Right atrium auricular region (tissue), 2 donors: ENCODE measurements at regions not wholly inside any gene's neighbourhood (a gene's known extent, or its start where the extent isn't known, plus 50 kb on each side); places are given as distances from the start of the nearest gene placed in this dataset.

ENCODE experiments used
- DNase-seq: peaks from one replicate; pipeline ENCODE4 v3.0.0-alpha.2; 2019; ENCODE audit warnings: low spot score
- H3K27ac ChIP-seq, 2 donors: fragments of 200-600 bp; sonication (generic); 1 replicate in 1 of 2; 2 replicates in 1 of 2; pipeline ENCODE4 v1.5.1; 2016 to 2019
- H3K27me3 ChIP-seq, 2 donors: fragments of 200-600 bp; sonication (generic); one replicate each; pipeline versions ENCODE4 v1.5.1 to v1.6.0; 2017 to 2019
- H3K36me3 ChIP-seq: fragments of 200-600 bp; sonication (generic); one replicate; pipeline ENCODE4 v1.5.1; 2016
- H3K4me1 ChIP-seq, 2 donors: fragments of 200-600 bp; sonication (generic); one replicate each; pipeline versions ENCODE4 v1.5.1 to v1.6.0; 2017 to 2019
- H3K4me3 ChIP-seq, 2 donors: fragments of 200-600 bp; sonication (generic); 1 replicate in 1 of 2; 2 replicates in 1 of 2; pipeline ENCODE4 v1.5.1; 2017 to 2019; ENCODE audit warnings: mild to moderate bottlenecking in 1 of 2, moderate library complexity in 1 of 2
- H3K9me3 ChIP-seq, 2 donors: fragments of 200-600 bp; sonication (generic); one replicate each; pipeline ENCODE4 v1.5.1; 2019
- CTCF ChIP-seq, 2 donors: fragments of 200-600 bp; sonication (generic); IDR thresholded peaks; one replicate each; pipeline ENCODE4 v1.5.1; 2019; ENCODE audit warnings: antibody characterized with exemption in 2 of 2

DNA sequence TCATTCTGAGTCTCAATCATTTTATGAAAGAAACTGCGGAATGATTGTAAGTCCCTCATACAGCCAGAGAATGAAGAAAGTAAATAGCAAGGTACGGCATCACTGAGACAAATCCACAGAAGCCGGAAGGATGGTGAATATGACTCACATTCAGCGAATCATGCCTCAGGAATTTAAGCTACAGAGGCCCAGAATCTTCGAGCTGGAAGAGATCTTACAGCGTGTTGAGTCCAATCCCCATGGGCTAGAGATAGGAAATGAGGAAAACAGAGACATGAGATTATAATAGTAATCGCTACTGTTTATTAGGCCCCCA is 173.2 kb downstream of the KIF18A start:
- H3K27ac ChIP-seq: no peak overlapping the region
- no peaks in the 10 kb centered on the region for H3K36me3 ChIP-seq
- H3K4me1 ChIP-seq: no peaks in the 10 kb centered on the region
- no peak for DNase-seq
- no peaks in the 10 kb centered on the region for H3K27me3 ChIP-seq
- no peak for TF ChIP-seq CTCF (IDR thresholded peaks at IDR 0.05)
- H3K4me3 ChIP-seq: no peak overlapping the region
- H3K9me3 ChIP-seq: no peaks in the 10 kb centered on the region

GRCh38 chr11:27933992-27934829 is 173.7 kb downstream of the KIF18A start:
- Histone ChIP-seq H3K4me1 (no peaks in the 10 kb centered on the region), H3K27ac (no peak overlapping the region), H3K36me3 (no peaks in the 10 kb centered on the region), H3K27me3 (no peaks in the 10 kb centered on the region), H3K9me3 (no peaks in the 10 kb centered on the region), H3K4me3 (no peak overlapping the region)
- TF ChIP-seq CTCF (IDR thresholded peaks at IDR 0.05): no peak
- DNase-seq: no peak

DNA sequence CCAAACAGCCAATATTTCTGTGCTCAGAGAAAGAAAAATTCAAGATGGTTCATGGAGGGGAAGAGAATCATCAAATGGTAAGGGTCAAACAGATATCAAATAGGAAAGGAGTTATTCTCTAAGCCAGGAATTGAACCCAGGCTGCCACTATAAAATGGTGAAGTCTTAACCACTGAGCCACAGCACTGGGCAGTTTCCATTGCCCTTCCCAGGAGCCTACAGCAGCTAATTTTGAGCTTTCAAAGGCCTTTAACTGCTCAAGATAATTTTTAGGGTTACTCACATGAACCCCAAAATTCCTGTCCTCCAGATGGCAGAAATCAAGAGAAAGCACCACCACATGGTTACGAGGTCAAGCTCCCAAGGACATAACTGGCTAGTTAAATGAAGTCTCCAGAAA is 176.2 kb downstream of the KIF18A start:
- Histone ChIP-seq H3K9me3 (no peaks in the 10 kb centered on the region), H3K4me3 (no peak overlapping the region), H3K27ac (no peak overlapping the region), H3K27me3 (no peaks in the 10 kb centered on the region), H3K4me1 (no peaks in the 10 kb centered on the region), H3K36me3 (no peaks in the 10 kb centered on the region)
- DNase-seq: no peak
- no peak for TF ChIP-seq CTCF (IDR thresholded peaks at IDR 0.05)

DNA sequence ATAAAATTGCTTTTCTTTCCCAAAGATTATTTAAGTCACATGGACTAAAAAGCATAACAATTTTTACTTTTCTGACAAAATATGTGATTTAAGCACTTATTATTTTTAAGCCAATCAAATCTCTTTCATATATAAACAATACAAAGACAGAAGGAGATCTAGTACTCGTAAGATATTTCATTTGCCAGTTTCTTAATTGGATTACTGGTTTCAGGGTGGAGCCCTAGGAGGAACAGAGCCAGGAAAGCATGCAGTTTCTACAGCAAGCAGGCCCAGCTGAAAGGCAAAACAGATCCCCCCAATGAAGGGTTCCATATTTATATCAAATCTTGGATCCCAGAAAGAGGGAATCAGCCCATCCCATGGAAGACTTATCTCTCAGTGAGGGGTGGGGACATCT is 177.0 kb downstream of the KIF18A start:
- Histone ChIP-seq H3K36me3 (no peaks in the 10 kb centered on the region), H3K4me3 (no peak overlapping the region), H3K27me3 (no peaks in the 10 kb centered on the region), H3K27ac (no peak overlapping the region), H3K9me3 (no peaks in the 10 kb centered on the region), H3K4me1 (no peaks in the 10 kb centered on the region)
- no peak for TF ChIP-seq CTCF (IDR thresholded peaks at IDR 0.05)
- DNase-seq: no peak

DNA sequence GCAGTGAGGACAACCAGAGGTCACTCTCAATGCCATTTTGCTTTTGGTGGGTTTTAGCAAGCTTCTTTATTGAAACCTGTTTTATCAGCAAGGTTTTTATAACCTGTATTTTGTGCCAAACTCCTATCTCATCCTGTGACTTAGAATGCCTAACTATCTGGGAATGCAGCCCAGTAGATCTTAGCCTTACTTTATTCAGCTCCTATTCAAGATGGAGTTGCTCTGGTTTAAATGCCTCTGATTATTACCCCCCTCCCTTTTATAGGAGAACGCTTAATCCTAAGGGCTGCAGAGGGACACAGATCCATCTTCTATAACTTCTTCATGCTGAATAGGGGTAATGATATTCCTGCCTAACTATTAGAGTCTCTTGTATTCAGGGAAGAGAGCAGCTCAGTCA is 179.1 kb downstream of the KIF18A start:
- H3K36me3 ChIP-seq: no peaks in the 10 kb centered on the region
- H3K27ac ChIP-seq: no peak overlapping the region
- no peak for DNase-seq
- H3K4me3 ChIP-seq: no peak overlapping the region
- TF ChIP-seq CTCF (IDR thresholded peaks at IDR 0.05): no peak
- H3K27me3 ChIP-seq: no peaks in the 10 kb centered on the region
- H3K9me3 ChIP-seq: no peaks in the 10 kb centered on the region
- H3K4me1 ChIP-seq: no peaks in the 10 kb centered on the region

- H3K27me3 ChIP-seq: no peaks in the 10 kb centered on the region
- no peaks in the 10 kb centered on the region for H3K36me3 ChIP-seq
- no peak for DNase-seq
- peaks cover 0 to 6% of the 10 kb centered on the region in 2 donors for H3K9me3 ChIP-seq
- TF ChIP-seq CTCF (IDR thresholded peaks at IDR 0.05): no peak
- no peak overlapping the region for H3K4me3 ChIP-seq
- H3K27ac ChIP-seq: no peak overlapping the region
- no peaks in the 10 kb centered on the region for H3K4me1 ChIP-seq
Observed at GRCh38 chr11:27926981-27927481, 180.9 kb downstream of the KIF18A start.
